ENCODE measurements at regions not wholly inside any gene's neighbourhood (a gene's known extent, or its start where the extent isn't known, plus 50 kb on each side); places are given as distances from the start of the nearest gene placed in this dataset.

GRCh38 chr2:9740382-9741073, 102.7 kb upstream of the TAF1B start:
- TF ChIP-seq CTCF (IDR thresholded peaks at IDR 0.05; ENCODE audit: low read depth, low read length) (no peak), EZH2phosphoT487 (IDR thresholded peaks at IDR 0.05; ENCODE audit: low read depth) (no peak)
